Brain microvascular endothelial cell (primary cell): ENCODE measurements at regions not wholly inside any gene's neighbourhood (a gene's known extent, or its start where the extent isn't known, plus 50 kb on each side); places are given as distances from the start of the nearest gene placed in this dataset.

Experiments used
- DNase-seq: peaks from one replicate; pipeline ENCODE4 v3.0.0-alpha.2; 2020
- H3K27ac ChIP-seq: fragments of 250-450 bp; sonication (Bioruptor Pico); 2 replicates; pipeline ENCODE4 v1.5.1; 2020; ENCODE audit warnings: mild to moderate bottlenecking, moderate library complexity
- H3K27me3 ChIP-seq: fragments of 250-450 bp; sonication (Bioruptor Pico); replicated peaks from 2 replicates; pipeline ENCODE4 v1.5.1; 2020; ENCODE audit warnings: mild to moderate bottlenecking
- H3K36me3 ChIP-seq: fragments of 250-450 bp; sonication (Bioruptor Pico); replicated peaks from 2 replicates; pipeline ENCODE4 v1.5.1; 2020; ENCODE audit warnings: mild to moderate bottlenecking
- H3K4me3 ChIP-seq: 2 replicates; pipeline ENCODE4 v1.5.1; 2011; ENCODE audit warnings: low read depth, mild to moderate bottlenecking, control low read depth, low read length, moderate library complexity
- in situ Hi-C: cut with HindIII; loops from 2 replicates; pipeline ENCODE4 v1.10.0; 2017; ENCODE audit warnings: low sequenced_read_pairs, low pct_ligation_motif_present
- TF ChIP-seq, protein P1 (sequence below): IDR thresholded peaks from 2 replicates; pipeline ENCODE4 v1.5.1; 2011; ENCODE audit warnings: low read depth, mild to moderate bottlenecking, moderate library complexity, low read length, control low read depth, inconsistent platforms; ENCODE audit errors: missing control alignments

DNA sequence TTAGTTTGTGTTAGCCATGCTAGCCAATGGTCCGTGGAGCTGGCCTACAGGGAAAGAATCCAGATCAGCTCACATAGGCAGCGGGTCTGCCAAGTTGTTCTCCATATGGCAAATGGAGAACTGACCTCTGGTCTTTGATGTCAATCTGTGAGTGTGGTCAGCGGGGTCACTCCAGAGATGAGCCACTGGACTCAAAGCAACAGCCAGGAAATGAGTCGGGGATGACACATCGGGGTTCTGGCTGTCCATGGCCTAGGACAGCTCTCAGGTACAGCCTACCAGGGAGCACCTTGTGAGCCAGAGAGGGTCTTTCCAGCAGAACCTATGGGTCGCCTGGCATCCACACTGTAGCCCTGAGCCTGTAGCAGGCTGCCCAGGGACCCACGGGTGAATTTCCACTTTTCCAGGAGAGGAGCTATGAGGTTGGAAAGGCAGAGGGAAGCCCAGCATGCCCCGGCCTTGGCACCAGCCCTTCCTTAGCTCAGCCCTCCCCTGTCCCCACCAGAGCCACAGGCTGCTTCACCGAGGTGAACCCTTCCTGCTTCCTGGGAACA, 203.0 kb upstream of the TNRC6C start:
- in situ Hi-C loops = no loop called here
- H3K36me3 ChIP-seq = no peaks in the 10 kb centered on the region
- DNase-seq = no peak
- no peak overlapping the region for H3K27ac ChIP-seq
- TF ChIP-seq, protein P1, sequence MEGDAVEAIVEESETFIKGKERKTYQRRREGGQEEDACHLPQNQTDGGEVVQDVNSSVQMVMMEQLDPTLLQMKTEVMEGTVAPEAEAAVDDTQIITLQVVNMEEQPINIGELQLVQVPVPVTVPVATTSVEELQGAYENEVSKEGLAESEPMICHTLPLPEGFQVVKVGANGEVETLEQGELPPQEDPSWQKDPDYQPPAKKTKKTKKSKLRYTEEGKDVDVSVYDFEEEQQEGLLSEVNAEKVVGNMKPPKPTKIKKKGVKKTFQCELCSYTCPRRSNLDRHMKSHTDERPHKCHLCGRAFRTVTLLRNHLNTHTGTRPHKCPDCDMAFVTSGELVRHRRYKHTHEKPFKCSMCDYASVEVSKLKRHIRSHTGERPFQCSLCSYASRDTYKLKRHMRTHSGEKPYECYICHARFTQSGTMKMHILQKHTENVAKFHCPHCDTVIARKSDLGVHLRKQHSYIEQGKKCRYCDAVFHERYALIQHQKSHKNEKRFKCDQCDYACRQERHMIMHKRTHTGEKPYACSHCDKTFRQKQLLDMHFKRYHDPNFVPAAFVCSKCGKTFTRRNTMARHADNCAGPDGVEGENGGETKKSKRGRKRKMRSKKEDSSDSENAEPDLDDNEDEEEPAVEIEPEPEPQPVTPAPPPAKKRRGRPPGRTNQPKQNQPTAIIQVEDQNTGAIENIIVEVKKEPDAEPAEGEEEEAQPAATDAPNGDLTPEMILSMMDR = no peak
- H3K27me3 ChIP-seq = no peaks in the 10 kb centered on the region
- H3K4me3 ChIP-seq = no peak overlapping the region

DNA sequence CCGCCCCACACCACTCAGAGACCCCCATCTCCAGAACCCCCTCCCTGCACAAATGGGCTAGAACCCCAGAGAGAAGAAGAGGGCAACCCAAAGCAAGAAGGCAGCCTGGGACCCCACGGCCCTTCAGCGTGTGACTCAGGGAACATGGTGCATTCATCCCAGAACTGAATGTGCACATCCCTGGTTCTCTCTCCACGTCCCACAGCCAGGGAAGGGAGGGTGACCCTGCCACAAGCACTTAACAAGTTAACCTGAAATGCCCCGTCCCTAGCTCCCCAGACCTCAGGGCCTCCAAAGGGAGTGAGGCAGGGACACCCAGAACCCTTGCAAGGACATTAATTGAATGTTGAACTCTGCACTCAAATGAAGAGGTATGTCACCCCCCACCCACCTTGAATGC, 202.5 kb upstream of the TNRC6C start:
- TF ChIP-seq, protein P1 = no peak
- H3K27me3 ChIP-seq = no peaks in the 10 kb centered on the region
- in situ Hi-C loops = no loop called here
- no peak for DNase-seq
- H3K36me3 ChIP-seq = no peaks in the 10 kb centered on the region
- H3K27ac ChIP-seq = no peak overlapping the region
- no peak overlapping the region for H3K4me3 ChIP-seq

DNA sequence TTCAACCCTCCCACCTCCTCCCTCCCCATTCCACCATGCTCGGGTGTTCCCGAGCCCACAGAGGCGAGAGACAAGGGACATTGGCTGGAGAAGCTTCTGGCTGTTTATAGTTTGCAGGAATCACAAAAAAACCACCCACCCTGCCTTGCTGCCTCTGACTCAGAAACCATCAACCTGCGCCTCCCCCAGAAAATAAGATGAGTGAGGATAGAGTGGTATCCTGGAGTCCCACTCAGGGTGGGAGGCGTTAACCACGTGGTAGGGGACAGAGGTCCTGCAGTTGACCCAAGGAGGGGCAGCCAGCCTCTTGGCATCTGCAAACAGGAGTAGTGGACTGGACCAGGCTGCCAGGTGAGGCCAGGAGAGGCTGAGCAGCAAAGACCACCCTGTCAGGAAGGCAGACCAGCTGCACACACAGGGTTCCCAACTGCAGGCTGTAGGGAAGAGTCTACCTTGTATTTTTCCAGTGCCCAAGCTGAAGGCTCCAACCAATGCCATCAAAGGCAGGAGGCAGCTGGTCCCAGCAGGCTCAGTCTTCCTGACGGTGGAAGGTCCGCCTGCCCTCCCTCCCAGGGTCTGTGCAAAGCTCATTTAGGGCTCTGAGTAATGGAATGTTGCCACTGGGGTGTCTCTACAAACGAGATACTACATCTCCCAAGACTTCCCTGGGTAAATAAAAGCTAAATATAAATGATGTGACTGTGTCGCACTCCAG, 201.5 kb upstream of the TNRC6C start:
- H3K27me3 ChIP-seq = no peaks in the 10 kb centered on the region
- no peak overlapping the region for H3K4me3 ChIP-seq
- in situ Hi-C loops = no loop called here
- TF ChIP-seq, protein P1 = no peak
- DNase-seq = no peak
- no peaks in the 10 kb centered on the region for H3K36me3 ChIP-seq
- H3K27ac ChIP-seq = no peak overlapping the region

DNA sequence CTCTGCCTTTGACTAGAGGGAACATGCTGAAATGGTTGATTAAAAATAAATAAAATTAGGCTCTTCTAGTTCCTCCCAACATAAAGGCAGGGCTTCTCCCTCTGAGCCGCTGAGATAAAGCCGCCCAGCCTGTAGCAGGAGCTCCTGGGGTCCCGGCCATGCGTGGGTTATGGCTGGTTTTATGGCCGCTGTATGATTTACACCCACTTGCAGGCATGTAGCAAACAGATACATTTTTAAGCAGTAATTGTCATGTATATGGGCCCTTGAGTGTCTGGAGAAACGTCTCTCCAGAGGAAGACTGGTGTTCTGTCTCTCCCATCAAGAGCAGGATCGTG, 201.0 kb upstream of the TNRC6C start:
- DNase-seq = no peak
- in situ Hi-C loops = no loop called here
- no peaks in the 10 kb centered on the region for H3K36me3 ChIP-seq
- no peaks in the 10 kb centered on the region for H3K27me3 ChIP-seq
- TF ChIP-seq, protein P1 = no peak
- no peak overlapping the region for H3K27ac ChIP-seq
- H3K4me3 ChIP-seq = no peak overlapping the region

DNA sequence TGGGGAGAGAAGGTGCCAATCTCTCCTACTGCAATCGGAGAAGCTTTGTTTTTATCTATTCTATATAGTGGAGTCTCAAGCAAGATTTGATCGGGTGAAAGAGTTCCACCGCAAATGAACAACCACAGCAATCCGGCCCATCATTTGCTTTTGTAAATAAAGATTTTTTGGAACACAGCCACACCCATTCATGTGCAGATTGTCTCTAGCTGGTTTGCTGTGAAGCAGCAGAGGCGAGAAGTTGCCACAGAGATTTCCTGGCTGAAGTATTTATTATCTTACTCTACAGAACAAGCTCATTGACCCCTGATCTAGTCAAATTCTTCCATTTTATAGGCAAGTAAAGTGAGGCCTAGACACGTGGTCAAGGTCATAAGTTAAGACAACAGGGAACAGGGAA, 195.5 kb upstream of the TNRC6C start:
- Histone ChIP-seq H3K36me3 (no peaks in the 10 kb centered on the region), H3K27ac (no peak overlapping the region), H3K27me3 (no peaks in the 10 kb centered on the region), H3K4me3 (no peak overlapping the region)
- DNase-seq = no peak
- in situ Hi-C loops = no loop called here
- TF ChIP-seq, protein P1 = no peak

DNA sequence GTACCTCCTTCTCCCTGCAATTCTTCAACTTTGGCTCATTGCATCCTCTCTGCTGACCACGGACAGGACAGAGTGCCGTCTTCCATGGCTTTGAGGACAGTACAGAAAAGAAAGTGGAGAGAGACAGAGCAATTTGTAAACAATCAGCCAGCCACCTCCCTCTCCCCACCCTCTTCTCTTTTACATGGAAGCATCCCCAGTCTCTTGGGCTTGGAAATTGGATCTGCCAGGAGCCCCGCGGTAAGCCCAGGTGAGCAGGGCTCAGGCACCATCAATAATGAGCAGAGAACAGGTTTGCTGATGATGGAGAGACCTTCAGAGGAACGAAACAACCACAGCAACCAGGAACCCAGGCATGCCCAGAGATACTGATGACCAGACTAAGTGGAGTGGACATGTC, 194.9 kb upstream of the TNRC6C start:
- DNase-seq = no peak
- H3K27me3 ChIP-seq = no peaks in the 10 kb centered on the region
- no peak overlapping the region for H3K4me3 ChIP-seq
- TF ChIP-seq, protein P1 = no peak
- H3K27ac ChIP-seq = no peak overlapping the region
- H3K36me3 ChIP-seq = no peaks in the 10 kb centered on the region
- in situ Hi-C loops = no loop called here
